ENCODE measurements at regions not wholly inside any gene's neighbourhood (a gene's known extent, or its start where the extent isn't known, plus 50 kb on each side); places are given as distances from the start of the nearest gene placed in this dataset.
A peak's percentile ranks its signal among the peaks of the same experiment; 100 is the strongest.

DNA sequence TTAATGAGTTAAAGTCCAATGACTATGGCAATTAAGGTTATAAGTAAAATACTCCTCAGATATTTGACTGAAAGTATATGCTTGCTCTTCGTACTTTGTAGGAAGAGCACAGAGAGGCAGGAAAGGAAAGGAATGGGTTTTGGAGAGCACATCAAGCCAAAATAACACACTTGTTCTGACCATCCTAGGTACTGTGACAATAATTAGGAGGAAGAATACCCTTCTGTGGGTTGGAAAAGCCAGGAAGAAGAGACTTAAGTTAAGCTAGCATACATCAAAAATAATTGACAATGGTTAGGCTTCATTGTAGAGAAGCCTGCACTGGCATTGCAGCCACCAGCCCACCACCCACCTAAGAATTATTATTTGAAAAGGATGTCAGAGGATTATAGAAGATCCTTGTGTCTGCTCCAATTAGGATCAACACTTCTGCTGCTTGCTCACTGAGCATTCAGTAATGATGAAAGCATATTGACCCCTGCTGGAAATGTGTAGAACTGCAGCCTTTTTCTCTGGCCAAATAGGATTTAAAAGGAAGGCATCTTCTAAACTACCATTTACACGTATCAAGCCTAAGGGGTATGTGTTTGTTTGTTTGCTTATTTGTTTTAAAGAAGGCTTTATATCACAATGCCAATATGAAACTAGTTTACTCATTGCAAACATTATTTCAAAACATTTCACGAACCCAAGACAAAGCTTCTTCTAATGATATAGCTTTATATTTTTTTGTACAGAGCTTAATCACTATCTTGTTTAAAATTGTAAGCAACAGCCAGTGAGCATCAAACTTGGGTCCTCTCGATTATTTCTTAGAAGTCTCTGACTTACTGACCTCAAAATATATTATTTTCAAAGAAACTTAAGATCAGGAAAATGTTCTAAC is 286.2 kb upstream of the TET2 start:
- Histone ChIP-seq H3K27me3 (replicated peaks in 1 of 4; ENCODE audit: control insufficient read depth in 3 of 4, extremely low read depth in 1 of 4, insufficient read depth in 3 of 4, low read length in 3 of 4) (no peaks in the 10 kb centered on the region), H4K20me1 (replicated peaks in 1 of 2; ENCODE audit: control insufficient read depth in 1 of 2, insufficient read depth in 2 of 2, low read length in 2 of 2) (no peaks in the 10 kb centered on the region), H2AK5ac (ENCODE audit: low read depth, low read length) (no peak overlapping the region), H3K56ac (replicated peaks; ENCODE audit: insufficient read length, low read depth, low read length) (no peak overlapping the region), H3K4me1 (replicated peaks in 1 of 4; ENCODE audit: control insufficient read depth in 3 of 4, insufficient read depth in 4 of 4, low read length in 3 of 4) (peaks cover 0 to 4% (median 0%) of the 10 kb centered on the region in 4 experiments; a peak in 2 of 7 replicates), H3K18ac (ENCODE audit: extremely low read depth, low read length) (no peak overlapping the region), H2BK20ac (ENCODE audit: low read length) (no peak overlapping the region), H3K79me2 (ENCODE audit: control insufficient read depth in 1 of 2, insufficient read depth in 2 of 2, low read length in 2 of 2) (no peaks in the 10 kb centered on the region), H3K4ac (replicated peaks; ENCODE audit: insufficient read length, low read depth, low read length) (no peak overlapping the region), H3K9me3 (ENCODE audit: insufficient read depth in 2 of 2, low read depth in 1 of 2, low read length in 1 of 2) (no peaks in the 10 kb centered on the region), H4K5ac (ENCODE audit: insufficient read length, low read depth, low read length) (no peak overlapping the region), H4K91ac (replicated peaks; ENCODE audit: insufficient read length, low read length) (no peak overlapping the region), H3K4me2 (ENCODE audit: insufficient read depth in 1 of 2, low read depth in 2 of 2, low read length in 2 of 2) (no peak overlapping the region), H3K14ac (ENCODE audit: insufficient read length) (no peak overlapping the region), H3K79me1 (ENCODE audit: low read depth, low read length) (no peaks in the 10 kb centered on the region), H2BK12ac (ENCODE audit: low read depth, low read length) (no peak overlapping the region), H2BK5ac (ENCODE audit: low read depth, low read length) (no peak overlapping the region), H2AFZ (ENCODE audit: low read length) (no peak overlapping the region), H3K9ac (replicated peaks in 1 of 4; ENCODE audit: extremely low read depth in 1 of 4, low read depth in 3 of 4, low read length in 3 of 4) (no peak overlapping the region), H3K23me2 (ENCODE audit: low read depth, low read length) (no peaks in the 10 kb centered on the region), H3K23ac (ENCODE audit: insufficient read length) (no peak overlapping the region), H3K4me3 (ENCODE audit: extremely low read depth in 1 of 4, insufficient read depth in 2 of 4, low read depth in 3 of 4, low read length in 4 of 4) (no peak overlapping the region), H3K27ac (ENCODE audit: low read depth, low read length) (no peak overlapping the region), H4K8ac (ENCODE audit: extremely low read depth, insufficient read depth, low read length) (no peak overlapping the region), H3K36me3 (ENCODE audit: control insufficient read depth in 2 of 4, insufficient read depth in 4 of 4, low read length in 3 of 4) (no peaks in the 10 kb centered on the region), H2BK15ac (ENCODE audit: low read length) (no peak overlapping the region), H2BK120ac (replicated peaks; ENCODE audit: low read depth, low read length) (no peak overlapping the region)
- FAIRE-seq, result peak; percentile 74
- DNase-seq (ENCODE audit: low read depth in 1 of 2, low spot score in 2 of 2), result peak; percentile 36 to 70
- POLR2A ChIA-PET (ENCODE audit: partially characterized antibody), result no interaction called here
- WGBS, 2 experiments (ENCODE audit: extremely low coverage in 1 of 2, insufficient coverage in 1 of 2, insufficient read length in 1 of 2, insufficient replicate concordance in 2 of 2, low coverage in 1 of 2, low lambda C conversion rate in 2 of 2, missing lambda C conversion rate in 1 of 2), result 51% methylated on average over 4 of the region's 4 CpGs; no CpG with 5 or more reads in 1 of the 2 experiments
- TF ChIP-seq, protein P1, sequence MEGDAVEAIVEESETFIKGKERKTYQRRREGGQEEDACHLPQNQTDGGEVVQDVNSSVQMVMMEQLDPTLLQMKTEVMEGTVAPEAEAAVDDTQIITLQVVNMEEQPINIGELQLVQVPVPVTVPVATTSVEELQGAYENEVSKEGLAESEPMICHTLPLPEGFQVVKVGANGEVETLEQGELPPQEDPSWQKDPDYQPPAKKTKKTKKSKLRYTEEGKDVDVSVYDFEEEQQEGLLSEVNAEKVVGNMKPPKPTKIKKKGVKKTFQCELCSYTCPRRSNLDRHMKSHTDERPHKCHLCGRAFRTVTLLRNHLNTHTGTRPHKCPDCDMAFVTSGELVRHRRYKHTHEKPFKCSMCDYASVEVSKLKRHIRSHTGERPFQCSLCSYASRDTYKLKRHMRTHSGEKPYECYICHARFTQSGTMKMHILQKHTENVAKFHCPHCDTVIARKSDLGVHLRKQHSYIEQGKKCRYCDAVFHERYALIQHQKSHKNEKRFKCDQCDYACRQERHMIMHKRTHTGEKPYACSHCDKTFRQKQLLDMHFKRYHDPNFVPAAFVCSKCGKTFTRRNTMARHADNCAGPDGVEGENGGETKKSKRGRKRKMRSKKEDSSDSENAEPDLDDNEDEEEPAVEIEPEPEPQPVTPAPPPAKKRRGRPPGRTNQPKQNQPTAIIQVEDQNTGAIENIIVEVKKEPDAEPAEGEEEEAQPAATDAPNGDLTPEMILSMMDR (IDR thresholded peaks at IDR 0.05; ENCODE audit: control extremely low read depth in 1 of 3, insufficient read depth in 1 of 3, low read depth in 1 of 3, low read length in 3 of 3), result peak in 2 of 3 experiments; percentile 67 to 83; a peak in 3 of 4 replicates
- TF ChIP-seq SP1 (IDR thresholded peaks at IDR 0.05; ENCODE audit: low read depth, low read length) (no peak), RAD21 (IDR thresholded peaks at IDR 0.05 in 1 of 2, conservative IDR thresholded peaks at IDR 0.05 in 1 of 2; ENCODE audit: low read depth in 2 of 2, low read length in 2 of 2) (peak; percentile 92 to 94)
- CTCF ChIA-PET (ENCODE audit: partially characterized antibody), result interaction anchor here (0.6 to 8.6 kb wide), 31 partner anchors 10 to 848 kb away, joined by 3 to 77 read pairs (median 3); no protein-coding TSS in a partner anchor

All from H1 (cell line).